ENCODE measurements at regions not wholly inside any gene's neighbourhood (a gene's known extent, or its start where the extent isn't known, plus 50 kb on each side); places are given as distances from the start of the nearest gene placed in this dataset.

GRCh38 chr1:60878323-60878722, 204.0 kb upstream of the NFIA start:
- no peaks in the 10 kb centered on the region for H3K9me3 ChIP-seq (ENCODE audit: control insufficient read depth, low read depth, low read length)

GRCh38 chr1:60877376-60877775, 205.0 kb upstream of the NFIA start:
- no peaks in the 10 kb centered on the region for H3K79me2 ChIP-seq (ENCODE audit: control insufficient read depth, insufficient read depth, low read length)
- FAIRE-seq = no peak
- dilution Hi-C loops (cut with MboI; ENCODE audit: extremely low pct_ligation_motif_present, low sequenced_read_pairs) = no loop called here

More at GRCh38 chr1:60878323-60878722, 204.0 kb upstream of the NFIA start:
- Histone ChIP-seq H3K4me3 (ENCODE audit: control insufficient read depth in 2 of 3, extremely low read depth in 1 of 3, insufficient read depth in 2 of 3, low read depth in 1 of 3, low read length in 3 of 3) (no peak overlapping the region), H3K79me2 (ENCODE audit: control insufficient read depth, insufficient read depth, low read length) (no peaks in the 10 kb centered on the region), H3K9me1 (ENCODE audit: control insufficient read depth, extremely low read depth, insufficient read depth, low read length) (no peaks in the 10 kb centered on the region), H3K4me2 (ENCODE audit: control insufficient read depth, extremely low read depth, insufficient read depth, low read depth, low read length) (no peak overlapping the region), H3K4me1 (ENCODE audit: control insufficient read depth, extremely low read depth, insufficient read depth, low read length) (peaks cover 4% of the 10 kb centered on the region), H3K27me3 (ENCODE audit: control insufficient read depth, extremely low read depth, insufficient read depth, low read length) (no peaks in the 10 kb centered on the region), H3K36me3 (ENCODE audit: control insufficient read depth in 2 of 2, extremely low read depth in 1 of 2, insufficient read depth in 2 of 2, low read length in 2 of 2) (no peaks in the 10 kb centered on the region), H3K9ac (ENCODE audit: control insufficient read depth, extremely low read depth, insufficient read depth, low read length) (no peak overlapping the region), H3K27ac (ENCODE audit: control insufficient read depth, insufficient read depth, low read length) (no peak overlapping the region), H2AFZ (ENCODE audit: control insufficient read depth, low read length) (no peak overlapping the region), H4K20me1 (ENCODE audit: control insufficient read depth, extremely low read depth, insufficient read depth, low read length) (no peaks in the 10 kb centered on the region)
- TF ChIP-seq EZH2 (IDR thresholded peaks at IDR 0.05; ENCODE audit: low read length) = no peak
- TF ChIP-seq CTCF (optimal IDR thresholded peaks at IDR 0.05 in 1 of 3, IDR thresholded peaks at IDR 0.05 in 1 of 3, conservative IDR thresholded peaks at IDR 0.05 in 1 of 3; ENCODE audit: extremely low read depth in 1 of 3, insufficient read depth in 2 of 3, low read length in 3 of 3) = no peak
- dilution Hi-C loops (cut with MboI; ENCODE audit: extremely low pct_ligation_motif_present, low sequenced_read_pairs) = no loop called here
- DNase-seq (ENCODE audit: low read depth, low spot score) = peak; percentile 45
- no peak for FAIRE-seq

More at GRCh38 chr1:60877376-60877775, 205.0 kb upstream of the NFIA start:
- Histone ChIP-seq H3K4me2 (ENCODE audit: control insufficient read depth, extremely low read depth, insufficient read depth, low read depth, low read length) (no peak overlapping the region), H3K9me1 (ENCODE audit: control insufficient read depth, extremely low read depth, insufficient read depth, low read length) (no peaks in the 10 kb centered on the region), H3K4me3 (ENCODE audit: control insufficient read depth in 2 of 3, extremely low read depth in 1 of 3, insufficient read depth in 2 of 3, low read depth in 1 of 3, low read length in 3 of 3) (no peak overlapping the region), H3K4me1 (ENCODE audit: control insufficient read depth, extremely low read depth, insufficient read depth, low read length) (peaks cover 4% of the 10 kb centered on the region), H3K9ac (ENCODE audit: control insufficient read depth, extremely low read depth, insufficient read depth, low read length) (no peak overlapping the region), H3K36me3 (ENCODE audit: control insufficient read depth in 2 of 2, extremely low read depth in 1 of 2, insufficient read depth in 2 of 2, low read length in 2 of 2) (no peaks in the 10 kb centered on the region), H3K9me3 (ENCODE audit: control insufficient read depth, low read depth, low read length) (no peaks in the 10 kb centered on the region), H3K27ac (ENCODE audit: control insufficient read depth, insufficient read depth, low read length) (no peak overlapping the region), H3K27me3 (ENCODE audit: control insufficient read depth, extremely low read depth, insufficient read depth, low read length) (no peaks in the 10 kb centered on the region), H4K20me1 (ENCODE audit: control insufficient read depth, extremely low read depth, insufficient read depth, low read length) (no peaks in the 10 kb centered on the region), H2AFZ (ENCODE audit: control insufficient read depth, low read length) (no peak overlapping the region)
- no peak for DNase-seq (ENCODE audit: low read depth, low spot score)
- TF ChIP-seq CTCF (optimal IDR thresholded peaks at IDR 0.05 in 1 of 3, IDR thresholded peaks at IDR 0.05 in 1 of 3, conservative IDR thresholded peaks at IDR 0.05 in 1 of 3; ENCODE audit: extremely low read depth in 1 of 3, insufficient read depth in 2 of 3, low read length in 3 of 3) (no peak), EZH2 (IDR thresholded peaks at IDR 0.05; ENCODE audit: low read length) (no peak)

All from keratinocyte (primary cell).